Motor neuron (in vitro differentiated cells): ENCODE measurements at regions not wholly inside any gene's neighbourhood (a gene's known extent, or its start where the extent isn't known, plus 50 kb on each side); places are given as distances from the start of the nearest gene placed in this dataset.

Experiments used
- ATAC-seq, 8 experiments: fragments of 200-7000 bp; cut with Tn5 transposase; replicated peaks in 6 of 8; 2 replicates each; pipeline ENCODE4 v1.8.0; 2021; ENCODE audit warnings: mild to moderate bottlenecking in 8 of 8, moderate library complexity in 8 of 8
- H3K27ac ChIP-seq, 2 donors: fragments of 250-450 bp; sonication (Bioruptor Pico); 2 replicates each; pipeline ENCODE4 v1.9.0; 2021; ENCODE audit warnings: antibody characterized with exemption in 2 of 2, mild to moderate bottlenecking in 2 of 2, moderate library complexity in 1 of 2
- H3K4me1 ChIP-seq, 2 donors: fragments of 250-450 bp; sonication (Bioruptor Pico); replicated peaks in 1 of 2; 2 replicates each; pipeline ENCODE4 v1.6.1; 2021; ENCODE audit warnings: antibody characterized with exemption in 2 of 2, mild to moderate bottlenecking in 2 of 2, moderate library complexity in 1 of 2
- H3K4me3 ChIP-seq, 5 donors: fragments of 250-450 bp; sonication (Bioruptor Pico); 2 replicates each; pipeline ENCODE4 v1.9.0; 2021; ENCODE audit warnings: antibody characterized with exemption in 5 of 5, mild to moderate bottlenecking in 5 of 5, moderate library complexity in 4 of 5
- whole genome bisulfite sequencing, 10 experiments: fragments of 450-650 bp; shearing (Covaris generic); methylation state at CpG; one replicate each; pipeline ENCODE4 v1.0.0; 2022; 5-methylcytosine and 5-hydroxymethylcytosine counted together
- in situ Hi-C, 9 experiments: fragments of 400-800 bp; cut with MboI; loops; one replicate each; pipeline ENCODE4 v1.15.0; 2021; ENCODE audit warnings: low sequenced_read_pairs in 9 of 9, low pct_unique_long_range_greater_than_20kb in 2 of 9; ENCODE audit not compliant: unreplicated experiment in 9 of 9

DNA sequence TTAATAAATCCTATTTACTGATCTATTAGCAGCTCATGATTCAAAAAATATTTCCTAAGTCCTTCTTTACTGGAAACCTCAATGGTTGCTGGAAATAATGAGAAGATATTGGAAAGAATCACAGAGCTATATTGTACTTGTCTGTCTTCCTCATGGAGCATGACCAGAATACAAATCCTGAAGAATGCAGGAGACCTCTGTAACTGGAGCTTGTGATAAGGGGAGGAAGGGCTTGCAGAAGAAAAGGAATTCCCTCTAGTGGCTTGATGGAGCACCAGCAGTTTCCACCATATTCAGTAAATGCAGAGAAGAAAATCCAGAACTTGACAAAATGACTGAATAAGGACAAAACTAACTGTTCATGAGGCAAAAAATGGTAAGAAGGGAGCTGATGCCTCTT, 1333.1 kb downstream of the EFNB2 start:
- ATAC-seq: peak in 3 of 8 experiments; percentile 32 to 83 (median 75)
- in situ Hi-C loops: no loop called here
- H3K4me3 ChIP-seq: no peak overlapping the region
- no peaks in the 10 kb centered on the region for H3K4me1 ChIP-seq
- no peak overlapping the region for H3K27ac ChIP-seq

DNA sequence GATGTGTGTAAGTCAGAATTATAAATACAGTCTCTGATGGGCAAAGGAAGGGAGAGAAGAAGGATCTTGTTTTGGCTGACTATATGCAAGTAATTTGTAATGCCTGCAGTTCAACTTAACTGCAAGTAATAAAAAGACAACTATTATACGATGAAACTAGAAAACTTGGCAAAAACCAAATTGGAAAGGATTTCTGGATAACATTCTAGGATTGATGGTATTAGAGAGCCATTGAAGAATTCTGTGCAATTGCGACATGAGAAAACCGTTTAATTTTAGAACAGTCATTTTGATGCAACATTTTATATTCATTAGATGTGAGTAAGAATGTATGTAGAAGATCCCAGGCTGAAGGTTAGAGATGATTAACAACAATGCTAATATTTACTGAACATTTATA, 1334.1 kb downstream of the EFNB2 start:
- Histone ChIP-seq H3K27ac (no peak overlapping the region), H3K4me1 (no peaks in the 10 kb centered on the region), H3K4me3 (no peak overlapping the region)
- 0 to 100% (median 47%) methylated on average over 1 to 3 of the region's 3 CpGs; no CpG with 5 or more reads in 2 of the 10 experiments for WGBS, 10 experiments
- no peak for ATAC-seq
- in situ Hi-C loops: no loop called here

DNA sequence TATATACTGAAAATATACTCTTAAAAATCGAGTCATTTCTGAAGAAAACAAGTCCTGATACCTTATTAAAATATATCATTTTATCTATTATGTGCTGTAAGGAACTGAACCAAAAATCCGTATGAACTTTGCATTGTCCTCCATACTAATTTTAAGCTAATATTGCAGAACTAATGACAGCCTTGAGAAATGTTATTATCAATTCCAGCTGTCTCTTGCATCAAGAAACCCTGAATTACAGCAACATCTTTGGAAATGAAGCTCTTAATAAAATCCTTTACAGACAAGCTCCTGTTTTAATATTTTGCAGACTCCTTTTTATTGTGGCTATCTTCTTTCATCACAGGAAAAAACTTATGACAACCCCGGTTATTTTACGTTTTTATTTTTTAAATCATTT, 1335.3 kb downstream of the EFNB2 start:
- Histone ChIP-seq H3K4me1 (no peaks in the 10 kb centered on the region), H3K4me3 (no peak overlapping the region), H3K27ac (no peak overlapping the region)
- 0 to 100% (median 67%) methylated on average over 1 to 4 of the region's 4 CpGs for WGBS, 10 experiments
- in situ Hi-C loops: no loop called here
- no peak for ATAC-seq

DNA sequence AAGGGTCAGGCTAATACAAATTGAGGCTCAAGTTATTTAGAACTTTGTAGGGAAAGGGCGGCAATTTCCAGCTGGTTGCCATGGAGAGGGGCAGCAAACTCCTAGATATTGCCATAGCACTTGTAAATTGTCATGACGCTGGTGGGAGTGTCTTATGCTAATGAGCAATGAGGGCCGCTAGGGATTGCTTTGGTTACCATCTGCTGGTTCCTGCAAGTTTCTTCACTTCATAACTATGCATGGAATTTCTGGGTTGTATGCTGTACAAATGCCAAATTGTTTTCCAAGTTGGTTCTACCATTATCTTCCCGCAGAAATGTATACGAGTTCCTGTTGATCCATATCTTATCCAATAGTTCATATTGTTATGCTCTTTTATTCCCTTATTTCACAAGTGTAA, 1339.4 kb downstream of the EFNB2 start:
- no peak overlapping the region for H3K27ac ChIP-seq
- in situ Hi-C loops: no loop called here
- no peaks in the 10 kb centered on the region for H3K4me1 ChIP-seq

DNA sequence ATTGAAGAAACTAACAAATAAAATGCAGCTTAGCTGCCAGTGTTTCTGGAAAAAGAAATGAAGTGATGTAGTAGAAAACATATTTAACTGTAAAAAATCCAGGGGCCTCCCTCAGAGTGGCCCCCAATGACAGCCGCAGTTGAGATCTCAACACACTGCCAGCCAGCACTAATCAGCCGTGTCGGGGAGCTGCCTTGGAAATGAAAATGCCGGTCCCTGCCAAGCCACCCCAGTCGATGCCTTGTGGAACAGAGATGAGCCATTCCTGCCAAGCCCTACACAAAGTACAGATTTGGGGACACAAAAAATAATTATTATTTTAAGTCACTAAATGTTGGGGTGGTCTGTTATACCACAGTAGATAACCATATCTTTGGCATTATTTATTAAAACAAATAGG, 1342.4 kb downstream of the EFNB2 start:
- WGBS, 10 experiments: 12 to 100% (median 89%) methylated on average over 1 to 5 of the region's 5 CpGs; no CpG with 5 or more reads in 1 of the 10 experiments
- no peak for ATAC-seq
- Histone ChIP-seq H3K4me3 (no peak overlapping the region), H3K27ac (no peak overlapping the region), H3K4me1 (no peaks in the 10 kb centered on the region)
- in situ Hi-C loops: no loop called here

More for the DNA sequence above, 1339.4 kb downstream of the EFNB2 start:
- no peak overlapping the region for H3K4me3 ChIP-seq
- 27 to 100% (median 73%) methylated on average over 2 to 5 of the region's 5 CpGs for WGBS, 10 experiments
- peak in 7 of 8 experiments; percentile 50 to 96 (median 59) for ATAC-seq

DNA sequence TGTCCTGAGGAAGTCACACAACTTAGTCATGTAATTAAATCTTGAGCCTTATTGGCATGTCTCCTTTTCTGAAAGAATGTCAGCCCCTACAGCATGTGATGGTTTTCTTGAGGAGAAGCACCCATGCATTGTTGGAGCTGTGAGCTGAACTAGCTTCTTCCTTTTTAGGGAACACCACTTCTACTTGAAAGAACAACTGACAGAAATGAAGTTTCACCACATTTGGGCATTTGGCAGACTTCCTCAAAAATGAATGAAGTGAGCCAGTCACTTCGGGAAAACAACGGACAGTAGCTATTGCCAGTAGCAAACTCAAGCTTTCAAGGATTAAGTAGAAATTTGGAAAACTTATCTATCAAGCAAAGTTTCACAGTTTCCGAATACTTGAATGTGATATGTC, 1351.3 kb downstream of the EFNB2 start:
- WGBS, 10 experiments: 22 to 100% (median 86%) methylated on average over 1 to 3 of the region's 3 CpGs
- H3K27ac ChIP-seq: no peak overlapping the region
- ATAC-seq: no peak
- in situ Hi-C loops: no loop called here
- H3K4me1 ChIP-seq: no peaks in the 10 kb centered on the region
- H3K4me3 ChIP-seq: no peak overlapping the region

DNA sequence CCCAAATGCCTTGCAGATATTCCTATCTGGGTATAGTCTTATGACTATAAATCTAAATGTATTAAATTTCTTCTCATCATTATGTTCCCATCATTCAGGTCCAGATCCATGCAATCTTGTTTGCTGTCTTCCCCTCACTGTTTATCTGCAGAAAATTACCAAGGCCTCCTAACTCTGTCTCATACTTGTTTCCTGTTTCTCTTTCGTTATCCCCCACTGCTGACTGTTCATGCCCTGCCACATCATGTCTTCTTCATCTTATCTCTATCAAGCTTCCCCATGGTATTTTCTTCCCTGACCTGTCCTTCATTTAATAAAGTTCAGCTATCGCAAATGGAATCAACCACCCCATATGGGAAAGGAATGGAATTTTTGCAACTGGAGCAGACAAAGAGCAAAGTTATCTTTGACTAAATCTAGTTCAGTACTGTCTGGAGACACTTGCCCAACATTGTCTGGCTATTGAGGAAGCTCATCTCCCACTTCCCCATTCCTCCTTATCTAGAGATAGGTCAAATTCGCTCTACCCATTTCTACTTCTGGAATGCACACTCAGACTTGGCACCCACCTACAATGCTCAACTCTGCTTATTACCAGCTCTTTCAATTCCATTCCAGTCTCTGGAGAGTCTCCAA, 1358.1 kb downstream of the EFNB2 start:
- Histone ChIP-seq H3K4me1 (no peaks in the 10 kb centered on the region), H3K4me3 (no peak overlapping the region), H3K27ac (no peak overlapping the region)
- ATAC-seq: no peak
- WGBS, 10 experiments: 17 to 100% (median 86%) methylated on average over 1 to 3 of the region's 3 CpGs; no CpG with 5 or more reads in 1 of the 10 experiments
- in situ Hi-C loops: no loop called here

DNA sequence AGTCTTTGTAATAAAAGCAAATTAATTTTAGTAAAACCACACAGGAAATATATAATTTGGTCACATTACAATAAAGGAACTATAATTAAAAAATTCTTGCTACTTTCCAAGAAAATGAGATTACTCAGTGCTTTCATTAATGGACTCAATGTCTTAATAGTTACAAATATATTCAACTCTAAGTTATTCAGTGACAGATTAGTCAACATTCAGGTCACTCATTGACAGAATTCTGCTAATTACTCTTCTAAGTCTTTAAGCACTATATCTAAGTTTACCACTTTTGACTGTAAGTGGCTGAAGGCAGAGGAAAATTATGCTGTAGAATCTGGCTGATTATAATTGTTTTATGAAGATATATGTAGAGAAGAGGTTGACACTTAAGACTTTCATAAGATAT, 1365.0 kb downstream of the EFNB2 start:
- H3K4me1 ChIP-seq: no peaks in the 10 kb centered on the region
- H3K27ac ChIP-seq: no peak overlapping the region
- no peak for ATAC-seq
- no peak overlapping the region for H3K4me3 ChIP-seq
- in situ Hi-C loops: no loop called here

DNA sequence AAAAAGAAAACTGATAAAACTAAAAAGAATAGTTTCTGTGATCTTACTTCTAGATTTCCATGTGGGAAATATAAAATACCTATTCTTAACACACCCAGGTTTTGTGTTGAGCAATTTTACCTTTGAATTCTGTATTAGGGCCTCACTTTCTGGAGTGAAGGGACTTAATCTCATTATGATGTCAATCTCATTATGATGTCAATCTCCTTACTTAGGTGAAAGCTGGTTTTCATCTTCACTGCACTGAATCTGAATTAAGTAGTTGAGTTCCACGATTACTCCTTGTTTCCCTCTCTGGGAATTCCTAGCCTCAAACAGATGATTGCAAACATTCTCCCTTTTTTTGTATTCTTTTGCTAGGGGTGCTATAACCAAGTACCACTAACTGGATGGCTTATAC, 1367.2 kb downstream of the EFNB2 start:
- in situ Hi-C loops: no loop called here
- WGBS, 10 experiments: 13 to 90% (median 63%) methylated on average over 1 of the region's 1 CpG; no CpG with 5 or more reads in 2 of the 10 experiments
- Histone ChIP-seq H3K27ac (no peak overlapping the region), H3K4me1 (no peaks in the 10 kb centered on the region), H3K4me3 (no peak overlapping the region)
- no peak for ATAC-seq

DNA sequence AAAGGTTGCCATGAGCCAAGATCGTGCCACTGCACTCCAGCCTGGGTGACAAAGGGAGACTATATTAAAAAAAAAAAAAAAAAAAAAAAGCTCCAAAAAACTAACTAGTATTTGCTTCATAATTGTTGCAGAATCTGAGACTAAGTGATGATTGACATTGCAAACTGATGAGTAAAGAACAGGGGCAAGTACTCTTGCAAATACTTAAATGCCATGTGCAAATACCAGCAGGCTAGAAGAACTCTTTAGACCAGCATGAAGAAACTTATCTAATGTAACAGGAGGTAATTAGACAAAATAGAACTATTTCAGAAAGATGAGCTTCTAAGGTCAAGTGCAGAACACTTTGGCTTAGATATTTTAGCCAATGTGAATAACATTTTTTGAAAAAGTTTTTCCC, 1368.1 kb downstream of the EFNB2 start:
- Histone ChIP-seq H3K4me3 (no peak overlapping the region), H3K4me1 (no peaks in the 10 kb centered on the region), H3K27ac (no peak overlapping the region)
- ATAC-seq: no peak
- in situ Hi-C loops: no loop called here
- WGBS, 10 experiments: 0 to 100% (median 83%) methylated on average over 1 of the region's 1 CpG; no CpG with 5 or more reads in 3 of the 10 experiments

DNA sequence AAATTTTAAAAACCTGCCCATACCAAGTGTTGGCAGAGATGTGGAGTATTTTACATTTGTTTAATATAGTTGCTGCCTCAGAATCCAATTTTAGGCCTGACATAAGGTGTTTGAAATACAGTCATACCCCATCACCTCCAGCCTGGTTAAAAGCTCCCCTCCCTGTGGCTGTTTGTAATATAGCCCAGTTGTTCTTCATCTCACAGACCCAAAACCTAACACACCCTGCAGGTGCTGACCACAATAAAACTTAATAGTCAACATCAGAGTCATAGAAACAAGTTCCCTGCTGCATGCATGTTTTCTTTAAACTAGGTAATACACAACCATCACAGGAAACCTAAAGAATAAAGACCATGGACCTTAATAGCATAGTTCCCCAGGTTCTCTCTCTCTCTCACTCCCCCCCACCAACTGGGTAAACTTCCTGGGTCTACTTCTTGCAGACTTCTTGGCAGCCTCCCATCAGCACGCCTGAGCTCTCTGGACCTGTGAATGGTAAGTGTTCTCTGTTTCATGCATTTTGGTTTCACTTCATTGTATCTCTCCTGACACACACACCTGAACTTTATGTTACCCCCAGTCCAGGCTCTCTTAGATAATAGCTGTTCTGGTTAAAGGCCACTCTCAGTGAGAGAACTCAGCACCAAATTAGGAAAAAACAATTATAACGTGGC, 1369.9 kb downstream of the EFNB2 start:
- no peak for ATAC-seq
- H3K4me3 ChIP-seq: no peak overlapping the region
- in situ Hi-C loops: no loop called here
- H3K27ac ChIP-seq: no peak overlapping the region
- H3K4me1 ChIP-seq: no peaks in the 10 kb centered on the region
- 20 to 100% (median 50%) methylated on average over 1 to 2 of the region's 2 CpGs; no CpG with 5 or more reads in 1 of the 10 experiments for WGBS, 10 experiments

DNA sequence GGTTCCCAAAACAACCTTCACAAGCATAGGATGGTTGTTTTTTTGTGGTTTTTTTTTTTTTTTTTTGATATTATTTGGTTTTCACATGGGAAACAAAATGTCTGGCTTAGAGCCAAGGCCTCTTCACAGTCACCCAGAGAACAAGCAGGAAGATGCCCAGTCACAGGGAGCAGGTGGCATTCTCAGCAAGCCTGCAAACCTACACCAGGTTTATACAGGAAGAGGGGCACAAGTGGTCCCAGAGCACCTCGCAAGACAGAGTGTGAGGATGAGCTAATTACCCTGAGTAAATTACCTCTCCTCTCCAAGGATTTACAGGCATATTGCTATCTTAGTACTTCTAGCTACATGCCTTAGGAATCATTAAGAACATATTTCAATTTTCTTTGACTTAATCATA, 1375.6 kb downstream of the EFNB2 start:
- Histone ChIP-seq H3K27ac (no peak overlapping the region), H3K4me1 (no peaks in the 10 kb centered on the region), H3K4me3 (no peak overlapping the region)
- in situ Hi-C loops: no loop called here
- 14 to 100% (median 73%) methylated on average over 1 of the region's 1 CpG; no CpG with 5 or more reads in 4 of the 10 experiments for WGBS, 10 experiments
- ATAC-seq: no peak

DNA sequence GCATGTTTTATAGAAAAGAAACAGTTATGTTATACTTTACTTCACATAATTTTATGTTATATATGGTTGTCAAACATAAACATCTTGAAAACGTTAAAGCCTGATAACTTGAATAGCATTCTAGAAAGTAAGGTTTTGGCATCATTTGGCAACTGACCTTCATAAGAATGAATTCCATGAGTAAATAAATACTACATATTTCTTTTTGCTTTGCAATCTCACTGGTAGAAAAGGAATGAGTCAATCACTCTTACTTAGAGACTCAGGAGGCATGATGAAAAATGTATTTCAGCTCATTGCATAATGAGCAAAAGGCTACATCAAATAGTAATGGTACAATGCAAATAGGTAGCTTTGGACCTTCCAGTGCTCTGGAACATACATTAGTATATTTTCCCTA, 1381.9 kb downstream of the EFNB2 start:
- in situ Hi-C loops: no loop called here
- 9 to 100% (median 100%) methylated on average over 1 of the region's 1 CpG; no CpG with 5 or more reads in 1 of the 10 experiments for WGBS, 10 experiments

DNA sequence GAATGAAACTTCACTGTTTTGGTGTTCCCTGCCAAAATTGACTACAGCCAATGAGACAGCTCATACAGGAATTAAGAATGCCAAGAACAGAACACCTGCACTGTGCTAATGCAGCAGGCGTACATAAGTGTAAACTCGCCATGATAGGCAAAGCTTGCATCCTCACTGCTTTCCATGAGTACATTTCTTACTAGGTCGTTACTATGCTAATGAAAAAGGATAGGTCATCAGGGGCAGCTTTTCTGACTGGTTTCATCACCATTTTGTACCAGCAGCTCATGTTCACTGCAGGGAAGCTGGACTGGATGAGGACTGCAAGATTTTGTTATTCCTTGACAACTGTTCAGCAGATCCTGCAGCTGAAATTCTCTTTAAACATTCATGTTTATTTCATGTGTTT, 1383.8 kb downstream of the EFNB2 start:
- Histone ChIP-seq H3K27ac (no peak overlapping the region), H3K4me3 (no peak overlapping the region), H3K4me1 (peaks cover 0 to 4% of the 10 kb centered on the region in 2 donors)
- peak in 1 of 8 experiments; percentile 53 for ATAC-seq
- in situ Hi-C loops: no loop called here
- 0 to 100% (median 76%) methylated on average over 1 to 3 of the region's 3 CpGs; no CpG with 5 or more reads in 1 of the 10 experiments for WGBS, 10 experiments

More for the DNA sequence above, 1381.9 kb downstream of the EFNB2 start:
- no peak for ATAC-seq
- H3K4me3 ChIP-seq: no peak overlapping the region
- H3K27ac ChIP-seq: no peak overlapping the region
- peaks cover 0 to 4% of the 10 kb centered on the region in 2 donors for H3K4me1 ChIP-seq
